Neuronal stem cell (in vitro differentiated cells): ENCODE measurements at regions not wholly inside any gene's neighbourhood (a gene's known extent, or its start where the extent isn't known, plus 50 kb on each side); places are given as distances from the start of the nearest gene placed in this dataset.

ENCODE experiments used
- DNase-seq: peaks from one replicate; pipeline ENCODE4 v3.0.0-alpha.2; 2013; ENCODE audit warnings: low spot score
- H2AFZ ChIP-seq: one replicate; pipeline ENCODE4 v1.6.1; 2013; ENCODE audit warnings: mild to moderate bottlenecking, low read length, inconsistent platforms
- H2AK5ac ChIP-seq: 2 replicates; pipeline ENCODE4 v1.6.1; 2013; ENCODE audit warnings: low read depth, mild to moderate bottlenecking, inconsistent platforms, low read length, moderate library complexity, mixed read lengths
- H2BK120ac ChIP-seq: 2 replicates; pipeline ENCODE4 v1.6.1; 2013; ENCODE audit warnings: low read depth, mild to moderate bottlenecking, inconsistent platforms, low read length, moderate library complexity, mixed read lengths
- H2BK12ac ChIP-seq: one replicate; pipeline ENCODE4 v1.6.1; 2013; ENCODE audit warnings: low read length, inconsistent platforms
- H2BK15ac ChIP-seq: 2 replicates; pipeline ENCODE4 v1.6.1; 2013; ENCODE audit warnings: mild to moderate bottlenecking, low read length, inconsistent platforms, mixed read lengths
- H2BK5ac ChIP-seq: one replicate; pipeline ENCODE4 v1.6.1; 2013; ENCODE audit warnings: inconsistent platforms, mild to moderate bottlenecking, low read length, moderate library complexity
- H3K14ac ChIP-seq: one replicate; pipeline ENCODE4 v1.6.1; 2013; ENCODE audit warnings: low read length, inconsistent platforms
- H3K18ac ChIP-seq: 2 replicates; pipeline ENCODE4 v1.6.1; 2013; ENCODE audit warnings: low read length, inconsistent platforms
- H3K23ac ChIP-seq: 2 replicates; pipeline ENCODE4 v1.6.1; 2013; ENCODE audit warnings: low read depth, mild to moderate bottlenecking, mixed read lengths, low read length, inconsistent platforms; ENCODE audit not compliant: poor library complexity
- H3K27ac ChIP-seq: replicated peaks from 3 replicates; pipeline ENCODE4 v1.5.1; 2013; ENCODE audit warnings: low read length, inconsistent platforms
- H3K27me3 ChIP-seq, 3 experiments: 2 replicates each; pipeline ENCODE4 v1.6.1; 2013; ENCODE audit warnings: low read length in 3 of 3, mild to moderate bottlenecking in 2 of 3, inconsistent platforms in 1 of 3, low read depth in 1 of 3, mixed read lengths in 1 of 3, moderate library complexity in 1 of 3; ENCODE audit not compliant: control insufficient read depth in 3 of 3, insufficient read depth in 3 of 3
- H3K36me3 ChIP-seq, 2 donors: replicated peaks in 1 of 2; 2 replicates each; pipeline ENCODE4 v1.6.1; 2013; ENCODE audit warnings: low read length in 2 of 2; ENCODE audit not compliant: control insufficient read depth in 2 of 2, insufficient read depth in 2 of 2
- H3K4ac ChIP-seq: 2 replicates; pipeline ENCODE4 v1.6.1; 2013; ENCODE audit warnings: inconsistent platforms, mild to moderate bottlenecking, low read length, moderate library complexity
- H3K4me1 ChIP-seq, 2 donors: 1 replicate in 1 of 2; 2 replicates in 1 of 2; pipeline ENCODE4 v1.6.1; 2013; ENCODE audit warnings: low read length in 2 of 2, low read depth in 1 of 2; ENCODE audit not compliant: control insufficient read depth in 2 of 2, insufficient read depth in 1 of 2
- H3K4me2 ChIP-seq: one replicate; pipeline ENCODE4 v1.6.1; 2013; ENCODE audit warnings: mild to moderate bottlenecking, low read length, inconsistent platforms; ENCODE audit not compliant: insufficient read depth, poor library complexity, severe bottlenecking
- H3K4me3 ChIP-seq, 2 donors: 2 replicates each; pipeline ENCODE4 v1.5.1; 2013; ENCODE audit warnings: low read length in 2 of 2, mild to moderate bottlenecking in 2 of 2, inconsistent platforms in 1 of 2, moderate library complexity in 1 of 2
- H3K79me1 ChIP-seq: one replicate; pipeline ENCODE4 v1.6.1; 2013; ENCODE audit warnings: low read depth, mild to moderate bottlenecking, inconsistent platforms, low read length, moderate library complexity
- H3K9ac ChIP-seq: one replicate; pipeline ENCODE4 v1.6.1; 2013; ENCODE audit warnings: mild to moderate bottlenecking, low read depth, low read length, inconsistent platforms; ENCODE audit not compliant: poor library complexity
- H3K9me3 ChIP-seq, 2 donors: replicated peaks in 1 of 2; 2 replicates each; pipeline versions ENCODE3 to v1.6.1; 2013; ENCODE audit warnings: low read length in 2 of 2, mild to moderate bottlenecking in 2 of 2, inconsistent platforms in 1 of 2, low read depth in 1 of 2, mixed read lengths in 1 of 2, moderate library complexity in 1 of 2; ENCODE audit not compliant: control insufficient read depth in 2 of 2, insufficient read depth in 1 of 2
- H4K8ac ChIP-seq: one replicate; pipeline ENCODE4 v1.6.1; 2013; ENCODE audit warnings: low read depth, mild to moderate bottlenecking, inconsistent platforms, low read length, moderate library complexity
- H4K91ac ChIP-seq: one replicate; pipeline ENCODE4 v1.6.1; 2013; ENCODE audit warnings: low read length, low read depth, mild to moderate bottlenecking, inconsistent platforms; ENCODE audit not compliant: poor library complexity
- WGBS, 2 donors: extraction: QIAGEN DNeasy Blood & Tissue Kit; methylation state at CpG; one replicate each; pipeline ENCODE4 v1.1.7; 2013; ENCODE audit warnings: missing lambda C conversion rate in 2 of 2, mixed read lengths in 1 of 2; ENCODE audit not compliant: insufficient read length in 2 of 2, insufficient replicate concordance in 1 of 2; ENCODE audit errors: extremely low coverage in 2 of 2; 5-methylcytosine and 5-hydroxymethylcytosine counted together

DNA sequence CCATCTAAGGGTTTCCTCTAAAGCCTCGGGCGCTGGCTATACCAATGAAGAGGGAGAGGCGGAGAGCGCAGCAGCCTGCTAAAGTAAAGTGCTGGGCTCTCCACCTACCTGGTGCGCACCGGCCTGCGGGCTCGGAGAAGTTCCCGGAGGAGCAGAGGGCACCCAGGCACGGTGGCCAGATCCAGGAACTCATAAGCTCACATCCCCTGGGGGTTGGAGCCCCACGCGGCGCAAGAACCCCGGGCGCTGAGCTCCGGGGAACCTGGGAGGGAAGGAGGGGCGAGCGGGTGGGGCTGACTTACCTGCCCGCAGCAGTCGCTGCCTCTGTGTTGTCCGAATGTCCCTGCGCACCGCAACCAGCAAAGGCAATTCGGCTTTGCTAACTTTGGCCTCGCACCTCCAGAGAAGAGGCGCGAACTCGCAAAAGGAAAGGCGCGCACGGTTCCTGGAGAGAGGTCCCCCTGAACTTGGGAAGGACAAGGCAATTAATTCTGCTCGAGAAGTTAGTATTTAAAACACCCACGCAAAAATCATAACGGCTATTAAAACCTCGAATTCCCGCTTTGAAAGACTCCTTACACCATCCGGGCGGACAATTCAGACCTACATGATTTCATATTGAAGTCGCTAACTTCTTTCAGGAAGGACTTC, 127.6 kb upstream of the C11orf58 start:
- Histone ChIP-seq H2AK5ac (peak overlapping the region; percentile 34), H2BK120ac (no peak overlapping the region), H3K4me3 (peak overlapping the region in 1 of 2 donors; percentile 32), H4K8ac (no peak overlapping the region), H4K91ac (no peak overlapping the region), H3K4me2 (peak overlapping the region; percentile 40), H3K4ac (no peak overlapping the region), H3K9ac (no peak overlapping the region), H3K27ac (no peak overlapping the region), H3K36me3 (no peaks in the 10 kb centered on the region), H3K27me3 (peaks cover 11 to 67% (median 44%) of the 10 kb centered on the region in 3 experiments), H3K14ac (no peak overlapping the region), H3K79me1 (peaks cover 2% of the 10 kb centered on the region), H3K4me1 (peaks cover 8 to 14% of the 10 kb centered on the region in 2 donors), H3K18ac (peak overlapping the region; percentile 76), H2BK12ac (peak overlapping the region; percentile 35), H2BK5ac (no peak overlapping the region), H3K9me3 (peaks cover 0 to 9% of the 10 kb centered on the region in 2 donors), H2BK15ac (no peak overlapping the region), H2AFZ (no peak overlapping the region), H3K23ac (peak overlapping the region; percentile 45)
- no CpG with 5 or more reads among the region's 39 CpGs for WGBS, 2 donors
- no peak for DNase-seq

DNA sequence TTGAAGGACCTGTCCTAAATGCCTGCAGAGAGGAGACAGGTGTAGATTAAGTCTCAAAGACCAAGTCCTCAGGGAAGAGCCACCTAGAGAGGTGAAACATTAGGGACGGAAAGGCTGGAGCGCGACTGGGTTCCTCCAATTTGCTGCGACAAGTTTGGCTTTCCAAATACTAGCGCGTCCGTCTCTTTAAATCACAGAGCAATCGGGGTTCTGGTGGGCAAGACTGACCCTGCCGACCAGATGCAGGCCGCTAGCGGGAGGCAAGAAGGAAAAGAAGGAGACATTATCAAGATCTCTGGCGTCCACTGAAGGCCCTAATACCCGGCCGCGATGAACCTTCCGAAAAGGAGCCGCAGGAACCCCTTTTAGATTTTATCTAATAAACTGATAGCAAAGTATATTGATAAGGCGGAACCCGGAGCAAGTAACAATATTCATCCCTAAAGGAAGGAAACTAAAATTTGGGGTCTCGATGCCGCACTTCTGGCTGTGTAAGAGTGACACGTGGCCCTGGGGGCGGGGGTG, 128.2 kb upstream of the C11orf58 start:
- no peak overlapping the region for H3K27ac ChIP-seq
- H2BK120ac ChIP-seq, result no peak overlapping the region
- H3K4me3 ChIP-seq, result no peak overlapping the region
- H3K36me3 ChIP-seq, result no peaks in the 10 kb centered on the region
- H3K4me1 ChIP-seq, result peaks cover 8 to 14% of the 10 kb centered on the region in 2 donors
- DNase-seq, result no peak
- H4K91ac ChIP-seq, result no peak overlapping the region
- H3K18ac ChIP-seq, result peak overlapping the region; percentile 5
- peak overlapping the region; percentile 11 for H2BK15ac ChIP-seq
- H3K27me3 ChIP-seq, result peaks cover 11 to 61% (median 44%) of the 10 kb centered on the region in 3 experiments
- H3K4me2 ChIP-seq, result peak overlapping the region; percentile 40
- H2AK5ac ChIP-seq, result no peak overlapping the region
- no peak overlapping the region for H3K9ac ChIP-seq
- H2AFZ ChIP-seq, result no peak overlapping the region
- no CpG with 5 or more reads among the region's 23 CpGs for WGBS, 2 donors
- peaks cover 0 to 9% of the 10 kb centered on the region in 2 donors for H3K9me3 ChIP-seq
- H3K4ac ChIP-seq, result no peak overlapping the region
- peaks cover 2% of the 10 kb centered on the region for H3K79me1 ChIP-seq
- no peak overlapping the region for H2BK5ac ChIP-seq
- H2BK12ac ChIP-seq, result no peak overlapping the region
- H3K14ac ChIP-seq, result no peak overlapping the region
- no peak overlapping the region for H3K23ac ChIP-seq
- H4K8ac ChIP-seq, result no peak overlapping the region

GRCh38 chr11:16609769-16610168, 128.7 kb upstream of the C11orf58 start:
- no peak for DNase-seq
- Histone ChIP-seq H2AFZ (no peak overlapping the region), H2BK12ac (no peak overlapping the region), H3K4me1 (peaks cover 8 to 14% of the 10 kb centered on the region in 2 donors), H2BK120ac (no peak overlapping the region), H3K18ac (no peak overlapping the region), H4K8ac (no peak overlapping the region), H3K23ac (no peak overlapping the region), H3K9ac (no peak overlapping the region), H3K9me3 (peaks cover 0 to 9% of the 10 kb centered on the region in 2 donors), H3K4ac (no peak overlapping the region), H2AK5ac (peak overlapping the region; percentile 0), H3K4me3 (no peak overlapping the region), H2BK15ac (peak overlapping the region; percentile 11), H3K27ac (no peak overlapping the region), H3K79me1 (peaks cover 2% of the 10 kb centered on the region), H4K91ac (no peak overlapping the region), H3K27me3 (peaks cover 11 to 56% (median 44%) of the 10 kb centered on the region in 3 experiments), H3K4me2 (no peak overlapping the region), H3K14ac (no peak overlapping the region), H3K36me3 (no peaks in the 10 kb centered on the region), H2BK5ac (no peak overlapping the region)
- WGBS, 2 donors, result no CpG with 5 or more reads among the region's 3 CpGs
